GM23338 (cell line): ENCODE measurements at regions not wholly inside any gene's neighbourhood (a gene's known extent, or its start where the extent isn't known, plus 50 kb on each side); places are given as distances from the start of the nearest gene placed in this dataset.

Experiments used
- EZH2phosphoT487 ChIP-seq: fragments of 200-600 bp; sonication (generic); IDR thresholded peaks from one replicate; pipeline ENCODE4 v1.8.1; 2018; ENCODE audit warnings: antibody characterized with exemption; ENCODE audit not compliant: unreplicated experiment
- STAT1 ChIP-seq: IDR thresholded peaks from one replicate; pipeline ENCODE4 v1.6.1; 2016; ENCODE audit warnings: antibody characterized with exemption; ENCODE audit not compliant: unreplicated experiment
- TF ChIP-seq, protein P1 (sequence below), 2 experiments: fragments of 200-600 bp in 1 of 2; sonication (generic) in 1 of 2; conservative IDR thresholded peaks; 2 replicates each; pipeline versions ENCODE4 v1.5.1 to v1.6.1; 2016 to 2017; ENCODE audit warnings: antibody characterized with exemption in 2 of 2, low read depth in 2 of 2, mild to moderate bottlenecking in 2 of 2, moderate library complexity in 1 of 2
- TF ChIP-seq, protein P2 (sequence below): IDR thresholded peaks from one replicate; pipeline ENCODE4 v1.6.1; 2018; ENCODE audit warnings: antibody characterized with exemption; ENCODE audit not compliant: unreplicated experiment

DNA sequence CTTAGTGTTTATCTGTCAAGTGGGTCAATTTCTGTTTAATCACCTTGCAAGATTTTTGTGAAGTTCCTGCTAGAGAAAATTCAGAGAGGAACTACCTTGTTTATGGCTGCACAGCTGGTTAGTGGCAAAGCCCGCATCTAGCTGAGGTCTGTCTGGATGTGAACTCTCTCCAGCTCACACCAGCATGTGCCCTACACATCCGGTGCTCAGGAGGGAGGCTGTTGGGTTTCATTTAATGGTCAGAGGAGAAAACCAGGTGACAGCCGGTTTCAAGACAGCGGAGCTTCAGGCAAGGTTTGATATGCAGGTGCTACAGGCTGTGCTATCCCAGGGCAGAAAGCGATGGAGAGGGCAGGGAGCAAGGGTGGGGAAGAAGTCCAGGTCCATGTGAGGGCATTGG, 351.1 kb downstream of the ACTR3B start:
- TF ChIP-seq EZH2phosphoT487 (no peak), STAT1 (no peak)
- TF ChIP-seq, protein P1, sequence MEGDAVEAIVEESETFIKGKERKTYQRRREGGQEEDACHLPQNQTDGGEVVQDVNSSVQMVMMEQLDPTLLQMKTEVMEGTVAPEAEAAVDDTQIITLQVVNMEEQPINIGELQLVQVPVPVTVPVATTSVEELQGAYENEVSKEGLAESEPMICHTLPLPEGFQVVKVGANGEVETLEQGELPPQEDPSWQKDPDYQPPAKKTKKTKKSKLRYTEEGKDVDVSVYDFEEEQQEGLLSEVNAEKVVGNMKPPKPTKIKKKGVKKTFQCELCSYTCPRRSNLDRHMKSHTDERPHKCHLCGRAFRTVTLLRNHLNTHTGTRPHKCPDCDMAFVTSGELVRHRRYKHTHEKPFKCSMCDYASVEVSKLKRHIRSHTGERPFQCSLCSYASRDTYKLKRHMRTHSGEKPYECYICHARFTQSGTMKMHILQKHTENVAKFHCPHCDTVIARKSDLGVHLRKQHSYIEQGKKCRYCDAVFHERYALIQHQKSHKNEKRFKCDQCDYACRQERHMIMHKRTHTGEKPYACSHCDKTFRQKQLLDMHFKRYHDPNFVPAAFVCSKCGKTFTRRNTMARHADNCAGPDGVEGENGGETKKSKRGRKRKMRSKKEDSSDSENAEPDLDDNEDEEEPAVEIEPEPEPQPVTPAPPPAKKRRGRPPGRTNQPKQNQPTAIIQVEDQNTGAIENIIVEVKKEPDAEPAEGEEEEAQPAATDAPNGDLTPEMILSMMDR (conservative IDR thresholded peaks at IDR 0.05; ENCODE audit: low read depth in 2 of 2), result no peak
- TF ChIP-seq, protein P2, sequence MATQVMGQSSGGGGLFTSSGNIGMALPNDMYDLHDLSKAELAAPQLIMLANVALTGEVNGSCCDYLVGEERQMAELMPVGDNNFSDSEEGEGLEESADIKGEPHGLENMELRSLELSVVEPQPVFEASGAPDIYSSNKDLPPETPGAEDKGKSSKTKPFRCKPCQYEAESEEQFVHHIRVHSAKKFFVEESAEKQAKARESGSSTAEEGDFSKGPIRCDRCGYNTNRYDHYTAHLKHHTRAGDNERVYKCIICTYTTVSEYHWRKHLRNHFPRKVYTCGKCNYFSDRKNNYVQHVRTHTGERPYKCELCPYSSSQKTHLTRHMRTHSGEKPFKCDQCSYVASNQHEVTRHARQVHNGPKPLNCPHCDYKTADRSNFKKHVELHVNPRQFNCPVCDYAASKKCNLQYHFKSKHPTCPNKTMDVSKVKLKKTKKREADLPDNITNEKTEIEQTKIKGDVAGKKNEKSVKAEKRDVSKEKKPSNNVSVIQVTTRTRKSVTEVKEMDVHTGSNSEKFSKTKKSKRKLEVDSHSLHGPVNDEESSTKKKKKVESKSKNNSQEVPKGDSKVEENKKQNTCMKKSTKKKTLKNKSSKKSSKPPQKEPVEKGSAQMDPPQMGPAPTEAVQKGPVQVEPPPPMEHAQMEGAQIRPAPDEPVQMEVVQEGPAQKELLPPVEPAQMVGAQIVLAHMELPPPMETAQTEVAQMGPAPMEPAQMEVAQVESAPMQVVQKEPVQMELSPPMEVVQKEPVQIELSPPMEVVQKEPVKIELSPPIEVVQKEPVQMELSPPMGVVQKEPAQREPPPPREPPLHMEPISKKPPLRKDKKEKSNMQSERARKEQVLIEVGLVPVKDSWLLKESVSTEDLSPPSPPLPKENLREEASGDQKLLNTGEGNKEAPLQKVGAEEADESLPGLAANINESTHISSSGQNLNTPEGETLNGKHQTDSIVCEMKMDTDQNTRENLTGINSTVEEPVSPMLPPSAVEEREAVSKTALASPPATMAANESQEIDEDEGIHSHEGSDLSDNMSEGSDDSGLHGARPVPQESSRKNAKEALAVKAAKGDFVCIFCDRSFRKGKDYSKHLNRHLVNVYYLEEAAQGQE, result no peak
